Heart left ventricle (tissue), 16 donors: ENCODE measurements at regions not wholly inside any gene's neighbourhood (a gene's known extent, or its start where the extent isn't known, plus 50 kb on each side); places are given as distances from the start of the nearest gene placed in this dataset.
"Not testable (repeated sequence)": the region's sequence is repeated elsewhere in the genome, so short reads cannot be mapped to it uniquely, and the experiment has no call there.

Experiments
- ATAC-seq, 4 donors: fragments of 200-7000 bp; cut with Tn5 transposase; one replicate each; pipeline ENCODE4 v1.9.1; 2020 to 2022; ENCODE audit warnings: moderate library complexity in 4 of 4, mild to moderate bottlenecking in 3 of 4, moderate number of reproducible peaks in 1 of 4
- DNase-seq, 5 donors: peaks; one replicate each; pipeline ENCODE4 v3.0.0-alpha.2; 2020
- H3K27ac ChIP-seq, 12 donors: fragments of 200-600 bp; sonication (generic) in 4 of 12; one replicate each; pipeline versions ENCODE4 v1.5.0 to v1.8.0; 2016 to 2022; ENCODE audit warnings: mild to moderate bottlenecking in 2 of 12
- H3K27me3 ChIP-seq, 9 donors: fragments of 200-600 bp; sonication (generic) in 2 of 9; one replicate each; pipeline versions ENCODE4 v1.5.1 to v1.8.0; 2016 to 2022; ENCODE audit warnings: mild to moderate bottlenecking in 3 of 9
- H3K36me3 ChIP-seq, 9 donors: fragments of 200-600 bp; sonication (generic) in 2 of 9; one replicate each; pipeline versions ENCODE4 v1.5.0 to v1.8.0; 2018 to 2022; ENCODE audit warnings: mild to moderate bottlenecking in 2 of 9
- H3K4me1 ChIP-seq, 12 donors: fragments of 200-600 bp; sonication (generic) in 4 of 12; one replicate each; pipeline versions ENCODE4 v1.5.0 to v1.8.0; 2016 to 2022; ENCODE audit warnings: mild to moderate bottlenecking in 3 of 12
- H3K4me3 ChIP-seq, 12 donors: fragments of 200-600 bp; sonication (generic) in 4 of 12; one replicate each; pipeline versions ENCODE4 v1.5.0 to v1.8.0; 2017 to 2022; ENCODE audit warnings: mild to moderate bottlenecking in 9 of 12, moderate library complexity in 4 of 12
- H3K9me3 ChIP-seq, 12 donors: fragments of 200-600 bp; sonication (generic) in 4 of 12; one replicate each; pipeline versions ENCODE4 v1.5.0 to v1.8.0; 2016 to 2022; ENCODE audit warnings: mild to moderate bottlenecking in 1 of 12
- CTCF ChIP-seq, 12 donors: fragments of 200-600 bp; sonication (generic) in 4 of 12; IDR thresholded peaks; one replicate each; pipeline versions ENCODE4 v1.5.0 to v1.8.0; 2018 to 2022; ENCODE audit warnings: antibody characterized with exemption in 12 of 12, mild to moderate bottlenecking in 5 of 12
- POLR2A ChIP-seq, 2 donors: fragments of 450-650 bp; IDR thresholded peaks; one replicate each; pipeline ENCODE4 v1.6.1; 2017; ENCODE audit warnings: antibody characterized with exemption in 2 of 2, mild to moderate bottlenecking in 2 of 2, moderate library complexity in 2 of 2
- WGBS, 4 donors: extraction: QIAGEN DNeasy Blood & Tissue Kit in 2 of 4; methylation state at CpG; one replicate each; pipeline versions ENCODE4 v1.1.5 to v1.1.7; 2013 to 2018; 5-methylcytosine and 5-hydroxymethylcytosine counted together
- intact Hi-C, 10 donors: fragments of 100-400 bp; cut with DNase I; formaldehyde crosslinking; loops; one replicate each; pipeline versions ENCODE4 v1.11.1 to v1.14.2; 2022
- donor health status: ischemic (EF 13 %, LVEDD 7.1; RV severe dilation, severe dysfunction).
- donor health status: healthy with polysubstance abuse.
- donor health status: DM: no; HTN: yes; CAD: no.
- donor health status: DM: no; HTN: no; CAD: no.
- donor health status: ischemic (EF 25% LVEDD 6.9; RV normal size, moderate dysfunction).
- donor health status: ischemic (EF 25% LVEDD 5.7; RV mildly dilated, moderate dysfunction).
- donor health status: healthy.
- donor health status: DM: yes; HTN: yes; CAD: no.
- donor health status: ischemic (EF 35%, LVEDD 5.7; RV mildly dilated, moderate dysfunction).
- donor health status: nonischemic (EF 11% LVEDD 7.7; RV severe dilation, severe dysfunction).
- donor health status: DM: yes; HTN: yes; CAD: no.
- donor health status: PGD.
- donor health status: ischemic (EF 29% LVEDD 5.4; RV normal size, mild dysfunction).
- donor health status: nonischemic (EF 23%, LVEDD 6.1; RV moderate dilation, normal function).

DNA sequence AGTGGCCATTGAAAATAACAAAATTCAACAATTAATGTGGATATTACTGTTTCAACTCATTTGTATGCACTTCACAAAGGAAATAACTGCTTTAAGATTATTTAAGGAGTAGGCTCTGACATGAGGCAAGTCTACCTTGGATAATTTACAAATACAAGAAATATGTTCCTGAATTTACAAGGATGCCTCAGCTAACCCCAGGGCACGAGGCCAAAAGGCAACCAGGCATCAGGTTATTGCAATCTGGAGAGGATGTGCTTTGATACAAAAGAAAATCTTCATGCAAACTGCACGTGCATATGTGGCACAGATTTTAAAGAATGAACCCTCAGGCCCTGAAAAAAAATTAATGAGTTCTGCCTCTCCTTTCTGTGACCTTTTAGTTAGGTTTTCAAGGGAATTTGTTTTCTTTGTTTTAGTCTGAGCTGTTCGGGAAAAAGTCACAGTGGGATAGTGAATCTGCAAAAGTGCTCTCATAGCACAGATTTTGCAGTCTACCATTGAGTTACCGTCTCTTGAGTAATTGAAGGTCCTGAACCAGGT lies 1304.2 kb upstream of the ADGRL4 start:
- ATAC-seq, result no peak
- Histone ChIP-seq H3K27ac (no peak overlapping the region), H3K36me3 (no peaks in the 10 kb centered on the region), H3K4me1 (no peaks in the 10 kb centered on the region), H3K4me3 (no peak overlapping the region), H3K27me3 (no peaks in the 10 kb centered on the region), H3K9me3 (no peaks in the 10 kb centered on the region)
- TF ChIP-seq CTCF (IDR thresholded peaks at IDR 0.05) (no peak), POLR2A (IDR thresholded peaks at IDR 0.05) (no peak)
- no peak for DNase-seq
- WGBS, 4 donors, result 72 to 77% (median 75%) methylated on average over 4 of the region's 4 CpGs
- intact Hi-C loops, result no loop called here

GRCh38 chr1:80305466-80305865 lies 1298.9 kb upstream of the ADGRL4 start:
- intact Hi-C loops, result loop anchor here in 1 of 10 donors (10.0 kb wide), 1 partner anchor 81 kb away; no protein-coding TSS in a partner anchor
- Histone ChIP-seq H3K27ac (no peak overlapping the region), H3K9me3 (no peaks in the 10 kb centered on the region), H3K27me3 (peaks cover 0 to 5% (median 0%) of the 10 kb centered on the region in 9 donors), H3K36me3 (no peaks in the 10 kb centered on the region), H3K4me1 (no peaks in the 10 kb centered on the region), H3K4me3 (no peak overlapping the region)
- WGBS, 4 donors, result 29 to 57% (median 48%) methylated on average over 2 of the region's 2 CpGs
- DNase-seq, result no peak
- no peak for ATAC-seq
- no peak for TF ChIP-seq CTCF (IDR thresholded peaks at IDR 0.05)
- TF ChIP-seq POLR2A (IDR thresholded peaks at IDR 0.05), result no peak

DNA sequence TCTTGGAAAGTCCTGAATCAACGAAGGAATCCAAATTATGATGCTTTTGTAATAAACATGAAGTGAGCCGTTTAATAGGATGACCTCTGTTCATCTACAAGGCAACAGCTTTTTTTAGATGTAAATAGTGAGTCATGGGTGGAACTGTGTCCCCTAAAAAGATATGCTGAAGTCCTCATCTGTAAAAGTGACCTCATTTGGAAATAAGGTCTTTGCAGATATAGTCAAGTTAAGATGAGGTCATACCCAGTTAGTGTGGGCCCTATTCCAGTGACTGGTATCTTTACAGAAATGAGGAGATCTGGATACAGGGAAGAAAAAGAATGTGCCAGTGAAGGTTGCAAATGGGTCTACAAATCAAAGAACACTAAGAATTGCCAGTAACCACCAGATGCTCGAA lies 1287.3 kb upstream of the ADGRL4 start:
- ATAC-seq, result no peak
- Histone ChIP-seq H3K27ac (no peak overlapping the region), H3K4me3 (no peak overlapping the region), H3K9me3 (peaks cover 0 to under 1% (median 0%) of the 10 kb centered on the region in 12 donors), H3K27me3 (no peaks in the 10 kb centered on the region), H3K4me1 (no peaks in the 10 kb centered on the region), H3K36me3 (no peaks in the 10 kb centered on the region)
- 61 to 66% (median 63%) methylated on average over 3 of the region's 3 CpGs for WGBS, 4 donors
- TF ChIP-seq POLR2A (IDR thresholded peaks at IDR 0.05) (no peak), CTCF (IDR thresholded peaks at IDR 0.05) (no peak)
- DNase-seq, result no peak
- intact Hi-C loops, result no loop called here

- H3K4me1 ChIP-seq, intact Hi-C loops, H3K4me3 ChIP-seq, H3K27ac ChIP-seq, H3K36me3 ChIP-seq, ATAC-seq, H3K9me3 ChIP-seq, H3K27me3 ChIP-seq, DNase-seq: not testable (repeated sequence)
- WGBS, 4 donors, result 83 to 88% (median 86%) methylated on average over 3 of the region's 3 CpGs
Measured at GRCh38 chr1:80288750-80289149, 1282.2 kb upstream of the ADGRL4 start.

- Histone ChIP-seq H3K4me1 (no peaks in the 10 kb centered on the region), H3K4me3 (no peak overlapping the region), H3K9me3 (peaks cover 0 to 12% (median 0%) of the 10 kb centered on the region in 12 donors), H3K27ac (no peak overlapping the region), H3K27me3 (no peaks in the 10 kb centered on the region), H3K36me3 (no peaks in the 10 kb centered on the region)
- ATAC-seq (no peak), DNase-seq (no peak)
- 63 to 74% (median 65%) methylated on average over 4 of the region's 4 CpGs for WGBS, 4 donors
- intact Hi-C loops, result no loop called here
- TF ChIP-seq POLR2A (IDR thresholded peaks at IDR 0.05), result no peak
- TF ChIP-seq CTCF (IDR thresholded peaks at IDR 0.05), result no peak
Measured at GRCh38 chr1:80282536-80282935, 1276.0 kb upstream of the ADGRL4 start.
